RKO (cell line): ENCODE measurements at regions not wholly inside any gene's neighbourhood (a gene's known extent, or its start where the extent isn't known, plus 50 kb on each side); places are given as distances from the start of the nearest gene placed in this dataset.
A peak's percentile ranks its signal among the peaks of the same experiment; 100 is the strongest.
"Not testable (repeated sequence)": the region's sequence is repeated elsewhere in the genome, so short reads cannot be mapped to it uniquely, and the experiment has no call there.

Experiments
- DNase-seq: peaks from one replicate; pipeline ENCODE4 v3.0.0-alpha.2; 2016; ENCODE audit warnings: low spot score

DNA sequence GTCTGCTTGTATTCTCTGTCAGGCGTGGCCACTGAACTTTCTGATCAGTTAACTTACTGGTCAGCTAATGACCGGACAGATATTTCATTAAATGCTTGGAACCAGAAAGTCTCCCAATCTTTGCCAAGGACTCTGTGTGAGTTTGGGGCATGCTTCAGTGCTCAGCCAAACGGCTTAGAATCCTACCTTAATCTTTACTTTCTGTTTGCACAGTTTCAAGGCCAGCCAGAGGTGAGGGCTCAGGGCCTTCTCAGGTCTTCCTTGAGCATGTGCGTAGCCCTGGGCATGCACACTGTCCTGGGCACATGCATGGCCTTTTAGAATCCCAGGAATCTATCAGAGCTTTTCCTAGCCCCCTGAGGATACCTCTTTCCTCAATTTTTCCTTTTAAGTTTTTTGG, 230.1 kb downstream of the RAB11FIP4 start:
- DNase-seq, result no peak

DNA sequence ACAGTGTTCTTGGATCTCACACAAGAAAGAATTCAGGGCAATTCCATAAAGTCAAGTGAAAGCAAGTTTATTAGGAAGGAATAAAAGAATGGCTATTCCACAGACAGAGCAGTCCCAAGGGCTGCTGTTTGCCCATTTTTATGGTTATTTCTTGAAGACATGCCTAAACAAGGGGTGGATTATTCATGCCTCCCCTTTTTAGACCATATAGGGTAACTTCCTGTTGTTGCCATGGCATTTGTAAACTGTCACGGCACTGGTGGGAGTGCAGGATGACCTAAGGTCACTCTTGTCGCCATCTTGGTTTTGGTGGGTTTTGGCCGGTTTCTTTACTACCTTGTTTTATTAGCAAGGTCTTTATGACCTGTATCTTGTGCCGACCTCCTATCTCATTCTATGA, 219.6 kb downstream of the RAB11FIP4 start:
- DNase-seq, result not testable (repeated sequence)

DNA sequence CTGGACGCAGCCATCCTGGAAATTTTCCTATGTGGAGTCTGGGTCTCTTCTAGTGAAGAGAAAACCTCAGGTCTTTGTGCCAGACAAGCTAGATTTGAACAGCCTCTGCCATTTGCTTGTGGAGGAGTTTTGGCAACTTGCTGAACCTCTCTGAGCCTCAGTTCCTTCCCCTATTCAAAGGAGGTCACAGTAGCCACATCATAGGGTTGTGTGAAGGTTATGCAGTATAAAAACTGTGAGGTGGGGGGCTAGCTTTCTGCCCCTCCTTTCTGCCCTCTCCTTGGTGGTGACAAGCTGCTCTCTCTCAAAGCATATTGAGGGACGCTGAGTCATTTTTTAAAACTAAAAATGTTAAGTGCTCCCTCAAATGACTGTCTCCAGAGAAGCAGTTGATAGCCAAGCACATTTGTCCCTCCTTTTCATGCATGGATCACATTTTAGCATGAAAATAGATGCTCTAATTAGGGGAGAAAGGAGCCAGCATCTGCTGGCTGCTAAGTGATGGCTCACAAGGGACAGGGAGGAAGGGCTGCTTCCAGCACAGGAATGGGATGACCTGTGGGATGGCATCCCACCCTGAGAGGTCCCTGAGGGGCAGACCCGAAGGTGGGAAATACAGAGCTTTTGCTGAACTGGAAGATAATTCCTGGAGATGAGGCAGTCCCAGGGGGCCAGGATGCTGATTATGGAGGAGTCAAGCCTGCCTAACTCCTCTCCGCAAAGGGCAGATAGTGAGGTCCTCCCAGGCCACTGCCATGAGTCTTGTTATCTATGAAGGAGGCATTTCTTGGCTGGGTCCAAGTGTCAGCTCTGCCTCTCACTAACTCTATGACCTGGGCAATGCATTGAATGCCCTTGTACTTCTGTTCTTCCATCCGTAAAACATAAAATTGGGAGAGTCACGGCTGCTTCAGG, 218.8 kb downstream of the RAB11FIP4 start:
- no peak for DNase-seq

DNA sequence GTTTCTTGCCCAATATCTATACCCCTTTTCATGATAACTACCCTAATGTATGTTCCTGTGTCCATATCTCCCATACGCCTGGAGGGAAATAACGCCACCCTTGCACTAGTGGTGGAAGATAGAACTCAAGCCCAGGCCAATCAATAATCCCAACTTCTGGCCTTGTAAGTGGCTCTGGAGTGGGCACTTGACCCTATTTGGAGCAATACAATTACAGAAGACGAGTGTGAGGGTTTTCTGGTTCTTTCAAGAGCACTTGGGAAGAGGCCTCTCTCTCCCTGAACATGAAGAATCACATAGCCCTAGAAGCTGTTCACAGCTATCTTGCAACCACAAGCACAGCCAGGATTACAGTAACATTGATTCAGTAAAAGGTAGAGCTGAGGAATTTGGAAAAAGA, 217.9 kb downstream of the RAB11FIP4 start:
- no peak for DNase-seq

DNA sequence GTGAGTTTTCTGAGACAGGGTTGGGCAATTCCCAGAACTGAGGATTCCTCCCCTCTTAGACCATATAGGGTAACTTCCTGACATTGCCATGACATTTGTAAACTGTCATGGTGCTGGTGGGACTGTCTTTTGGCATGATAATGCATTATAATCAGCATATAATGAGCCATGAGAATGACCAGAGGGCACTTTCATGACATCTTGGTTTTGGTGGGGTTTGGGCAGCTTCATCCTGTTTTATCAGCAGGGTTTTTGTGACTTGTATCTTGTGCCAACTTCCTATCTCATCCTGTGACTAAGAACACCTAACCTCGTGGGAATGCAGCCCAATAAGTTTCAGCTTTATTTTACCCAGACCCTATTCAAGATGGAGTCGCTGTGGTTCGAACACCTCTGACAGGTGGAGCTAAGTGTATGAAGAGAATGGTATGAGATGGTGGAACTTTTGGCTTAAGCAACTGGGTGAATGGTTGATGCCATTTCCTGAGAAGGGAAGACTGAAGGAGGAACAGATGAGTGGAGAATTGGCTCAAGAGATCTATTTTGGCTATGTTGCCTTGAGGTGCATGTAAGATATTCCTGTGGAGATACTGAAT, 217.3 kb downstream of the RAB11FIP4 start:
- no peak for DNase-seq

DNA sequence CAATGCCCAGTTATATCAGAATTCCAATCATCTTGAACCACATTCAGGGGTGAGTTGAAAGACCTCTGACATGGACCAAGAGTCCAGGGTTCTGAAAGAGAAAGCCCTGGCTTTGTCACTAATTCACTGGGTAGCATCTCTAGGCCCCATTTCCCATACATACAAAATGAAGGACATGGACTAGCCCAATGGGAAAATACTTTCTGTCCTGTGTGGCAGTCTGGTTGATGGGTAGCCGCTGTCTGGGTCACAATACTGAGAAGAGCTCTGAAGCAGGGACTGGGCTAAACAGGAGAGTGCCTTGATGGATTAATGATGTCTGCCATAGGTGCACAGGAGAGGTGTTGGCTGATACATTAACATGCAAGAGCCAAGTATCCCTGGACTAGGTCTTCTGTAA, 214.3 kb downstream of the RAB11FIP4 start:
- no peak for DNase-seq

DNA sequence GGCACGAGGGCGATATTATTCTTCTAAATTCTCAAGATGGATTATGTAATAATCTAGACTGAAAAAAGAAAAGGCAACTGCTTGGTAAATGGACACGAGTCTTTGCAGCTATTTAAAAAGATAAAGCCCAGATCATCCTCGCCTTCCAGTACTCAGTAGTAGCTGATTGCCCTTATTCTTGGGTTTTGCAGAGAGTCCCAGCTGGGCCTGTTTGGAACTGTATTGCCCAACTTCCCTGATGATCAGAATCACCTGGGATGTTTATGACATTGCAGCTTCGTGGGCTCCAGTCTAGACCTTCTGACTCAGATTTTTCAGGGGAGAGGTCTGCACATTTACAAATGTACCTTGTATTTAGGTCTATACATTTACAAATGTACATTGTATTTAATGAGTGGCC, 213.5 kb downstream of the RAB11FIP4 start:
- DNase-seq, result no peak

DNA sequence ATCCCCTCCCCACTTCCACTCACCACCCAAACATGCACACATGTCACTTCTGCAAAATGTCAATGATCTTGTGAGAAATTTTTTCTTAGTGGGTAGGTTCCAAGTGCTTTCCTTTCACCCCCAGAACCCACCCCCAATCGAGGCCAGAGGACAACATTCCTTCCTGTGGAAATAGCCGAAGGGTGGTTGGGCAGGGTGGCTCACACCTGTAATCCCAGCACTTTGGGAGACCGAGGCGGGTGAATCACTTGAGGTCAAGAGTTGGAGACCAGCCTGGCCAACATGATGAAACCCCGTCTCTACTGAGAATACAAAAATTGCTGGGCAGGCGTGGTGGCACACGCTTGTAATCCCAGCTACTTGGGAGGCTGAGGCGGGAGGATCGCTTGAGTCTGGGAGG, 208.7 kb downstream of the RAB11FIP4 start:
- DNase-seq, result not testable (repeated sequence)

DNA sequence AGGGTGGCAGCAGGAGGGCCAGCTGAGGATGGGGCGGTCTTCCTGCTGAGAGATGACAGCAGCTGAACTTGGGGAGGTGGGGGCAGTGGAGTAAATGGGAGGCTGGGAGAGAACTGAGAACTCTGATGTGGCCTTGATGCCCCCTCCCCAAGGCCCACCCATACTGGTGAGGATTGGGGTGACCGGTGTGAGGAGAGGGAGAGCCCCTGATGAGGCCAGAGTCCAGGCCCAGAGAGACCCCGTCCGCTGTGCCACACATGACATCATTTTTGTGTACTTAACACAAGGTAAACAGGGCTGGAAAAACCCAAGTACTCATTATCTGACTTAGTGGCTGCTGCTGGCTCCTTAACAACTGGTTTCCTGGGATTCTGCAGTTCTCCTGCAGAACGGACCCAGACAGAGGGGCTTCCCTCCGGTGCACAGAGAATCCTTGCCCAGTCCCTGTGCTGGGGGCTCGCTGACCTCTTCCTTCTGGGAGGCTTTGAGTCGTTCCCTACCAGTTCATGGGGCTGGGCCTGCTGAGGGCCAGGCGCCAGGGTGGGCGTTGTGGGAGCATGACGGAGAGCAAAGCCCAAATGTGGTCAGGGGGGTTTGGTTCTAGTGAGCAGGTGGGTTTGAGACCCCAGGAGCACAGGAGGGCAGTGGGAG, 207.6 kb downstream of the RAB11FIP4 start:
- no peak for DNase-seq

DNA sequence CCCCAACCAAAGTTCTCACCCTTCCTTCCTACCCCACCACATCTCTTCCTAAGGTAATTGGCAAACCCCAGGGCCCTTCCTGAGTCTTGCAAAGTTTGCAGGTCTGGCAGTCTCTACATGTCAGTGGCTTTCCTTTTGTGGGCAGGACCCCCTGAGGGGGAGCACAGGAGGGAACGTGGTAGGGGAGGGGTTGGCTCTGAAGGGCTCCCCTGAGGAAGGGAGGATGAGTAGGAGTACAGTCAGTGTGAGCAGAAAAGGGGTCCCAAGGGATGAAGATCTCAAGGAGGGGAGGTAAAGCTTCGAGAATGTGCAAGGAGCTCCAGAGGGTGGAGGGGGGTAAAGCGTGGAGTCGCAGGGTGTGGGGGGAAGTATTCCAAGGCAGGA, 206.9 kb downstream of the RAB11FIP4 start:
- no peak for DNase-seq

DNA sequence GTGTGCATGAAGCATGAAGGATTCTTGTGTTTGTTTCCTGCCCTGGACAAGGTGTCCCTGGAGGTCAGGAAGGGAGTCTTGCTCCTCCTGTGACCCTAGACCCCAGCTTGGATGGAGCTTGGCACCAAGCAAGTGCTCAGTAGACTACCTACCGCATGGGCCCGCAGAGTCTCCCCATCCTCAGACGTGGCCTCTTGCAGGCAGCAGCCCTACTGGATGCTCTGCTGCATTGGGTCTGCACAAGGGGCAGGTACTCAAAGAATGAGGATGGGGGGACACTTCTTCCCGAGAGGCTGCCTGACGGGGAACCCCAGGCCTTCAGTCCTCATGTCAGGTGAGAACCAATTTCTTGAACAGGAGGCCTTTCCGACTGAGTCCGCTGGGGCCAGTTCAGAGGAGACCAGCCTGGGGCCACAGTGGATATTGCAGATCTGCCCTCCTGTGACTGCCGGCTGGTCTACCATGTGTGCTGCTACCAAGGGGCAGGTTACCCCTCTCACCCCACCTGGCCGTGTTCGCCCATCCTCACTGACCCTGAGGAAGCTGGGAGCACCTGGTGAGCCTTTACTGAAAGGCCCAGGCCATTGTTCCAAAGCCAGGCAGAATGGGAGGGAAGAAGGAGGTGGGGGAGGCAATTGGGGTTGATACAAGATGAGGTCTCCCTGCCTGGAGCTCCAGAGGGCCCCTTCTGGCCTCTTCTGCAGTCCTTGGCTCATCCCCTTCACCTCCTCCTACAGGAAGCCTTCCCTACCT, 206.3 kb downstream of the RAB11FIP4 start:
- DNase-seq, result no peak

DNA sequence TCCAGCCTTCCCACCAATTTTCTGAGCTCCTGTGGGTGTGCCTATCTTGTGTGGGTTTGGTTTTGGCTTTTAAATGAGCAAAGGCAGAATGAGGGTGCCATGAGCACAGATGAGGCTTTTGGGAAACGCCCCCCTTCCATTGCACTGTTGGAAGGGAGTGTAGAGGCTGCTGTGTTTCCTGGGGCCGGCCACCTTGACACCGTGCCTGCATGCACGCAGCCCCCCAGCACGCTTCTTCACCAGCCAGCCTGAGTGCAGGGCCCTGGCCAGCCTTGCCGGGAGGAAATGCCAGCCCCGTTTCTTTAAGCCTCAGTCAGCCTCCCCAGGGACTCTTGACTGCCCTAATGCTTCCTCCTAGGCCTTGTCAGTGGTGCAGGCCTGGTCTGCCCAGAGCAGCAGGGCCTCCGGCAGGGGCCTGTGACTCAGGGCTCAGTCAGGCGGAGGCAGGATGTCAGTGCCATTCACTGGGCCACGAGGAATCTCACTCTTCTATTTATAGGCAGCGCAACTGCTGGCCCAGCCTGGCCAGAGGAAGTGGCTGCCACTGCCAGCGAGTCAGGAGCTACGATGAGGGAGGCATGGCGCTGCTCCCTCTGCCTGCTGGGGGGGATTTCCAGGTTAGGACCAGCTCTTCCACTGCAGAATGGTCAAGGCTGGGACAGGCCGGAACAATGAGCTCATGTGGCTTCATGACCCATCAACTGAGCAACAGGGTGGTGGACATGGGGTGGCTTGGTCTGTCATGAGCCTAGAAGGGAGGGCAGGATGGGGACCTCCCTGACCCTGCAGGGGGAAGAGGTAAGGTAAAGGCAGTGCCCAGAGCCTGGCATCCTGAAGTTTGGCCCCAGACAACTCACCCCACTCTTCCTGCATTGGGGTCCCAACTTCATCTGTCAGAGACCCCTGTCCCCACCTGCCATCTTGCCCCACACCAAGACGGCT, 205.2 kb downstream of the RAB11FIP4 start:
- DNase-seq, result peak; percentile 96

DNA sequence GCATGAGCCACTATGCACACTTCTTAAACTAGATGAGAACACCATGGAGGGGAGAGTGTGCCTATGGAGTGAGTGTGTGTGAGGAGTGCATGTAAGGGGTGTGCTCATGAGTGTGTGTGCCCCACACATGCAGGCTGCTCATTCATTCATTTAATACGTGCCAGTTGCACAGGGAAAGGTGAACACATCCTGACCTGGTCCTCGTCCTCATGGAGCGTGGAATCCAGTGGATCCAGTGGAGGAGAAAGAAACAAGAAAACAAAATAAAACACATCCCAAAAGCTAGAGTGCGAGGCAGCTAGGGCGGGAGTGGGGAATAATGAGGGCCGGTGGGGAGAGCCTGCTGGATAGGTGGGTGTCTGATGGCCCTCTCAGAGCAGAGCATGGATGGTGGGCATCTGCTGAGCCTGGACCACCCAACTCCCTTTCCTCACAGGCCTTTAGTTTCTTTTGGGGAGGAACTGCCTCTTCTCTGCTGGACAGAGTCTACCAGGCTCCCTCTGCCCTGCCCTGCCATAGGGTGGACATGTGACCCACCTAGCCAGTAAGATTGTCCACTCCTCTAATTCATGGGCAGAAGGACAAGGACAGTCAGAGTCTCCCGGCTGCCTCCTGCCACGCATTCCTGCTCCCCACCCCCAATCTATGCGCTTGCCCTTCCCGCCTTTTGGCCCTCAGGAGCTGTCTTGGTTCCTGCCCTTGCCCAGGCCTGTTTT, 204.3 kb downstream of the RAB11FIP4 start:
- no peak for DNase-seq

DNA sequence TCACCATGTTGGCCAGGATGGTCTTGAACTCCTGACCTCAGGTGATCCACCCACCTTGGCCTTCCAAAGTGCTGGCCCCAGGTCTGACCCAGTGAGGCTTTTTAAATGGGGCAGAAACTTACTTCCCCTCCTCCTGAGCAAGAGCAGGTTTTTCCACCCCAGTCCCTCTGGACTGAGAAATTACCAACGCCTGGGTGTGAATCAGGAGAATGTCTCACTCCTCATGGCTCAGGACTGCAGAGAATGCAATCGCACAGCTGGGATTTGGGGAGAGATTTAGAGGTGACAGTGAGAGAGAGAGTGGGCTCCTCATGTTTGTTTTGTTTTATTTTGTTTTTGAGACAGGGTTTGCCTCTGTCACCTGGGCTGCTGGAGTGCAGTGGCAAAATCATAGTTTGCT, 203.6 kb downstream of the RAB11FIP4 start:
- DNase-seq, result no peak

DNA sequence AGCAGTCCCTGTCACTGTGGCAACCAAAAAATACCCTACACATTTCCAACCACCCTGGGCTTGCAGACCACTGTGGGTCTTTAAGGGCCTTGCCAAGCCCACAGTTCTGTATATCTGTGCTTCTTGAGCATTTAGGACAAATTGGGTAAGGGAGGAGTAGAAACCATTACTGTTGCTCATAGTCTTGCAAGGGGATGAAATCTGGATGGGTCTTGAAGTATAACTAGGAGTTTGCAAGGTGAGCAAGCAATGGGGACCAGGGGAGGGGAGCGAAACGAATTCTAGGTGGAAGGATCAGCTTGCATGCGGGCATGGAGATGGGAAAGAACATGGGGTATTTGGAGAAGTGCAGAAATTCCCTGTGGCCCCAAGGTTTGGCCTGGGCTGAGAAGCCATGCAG, 202.9 kb downstream of the RAB11FIP4 start:
- DNase-seq, result no peak

DNA sequence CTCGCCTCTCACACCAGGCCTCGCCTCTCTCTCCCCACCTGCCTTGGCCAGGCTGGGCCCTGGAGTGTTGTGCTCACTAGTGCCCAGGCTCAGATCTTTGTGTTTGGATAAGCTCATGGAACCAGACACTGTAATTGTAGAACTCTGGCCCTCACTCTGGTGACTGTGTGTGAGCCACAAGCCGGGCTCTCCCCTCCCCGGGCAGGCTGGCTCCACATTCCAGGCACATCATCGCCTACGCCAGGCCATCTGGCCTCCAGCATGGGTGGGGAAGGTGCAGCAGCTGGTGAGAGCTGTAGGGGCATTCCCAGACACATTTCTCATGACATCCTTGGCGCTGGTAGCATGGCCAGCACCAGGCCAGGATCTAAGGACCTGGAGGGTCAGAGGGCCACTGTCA, 202.3 kb downstream of the RAB11FIP4 start:
- DNase-seq, result no peak

DNA sequence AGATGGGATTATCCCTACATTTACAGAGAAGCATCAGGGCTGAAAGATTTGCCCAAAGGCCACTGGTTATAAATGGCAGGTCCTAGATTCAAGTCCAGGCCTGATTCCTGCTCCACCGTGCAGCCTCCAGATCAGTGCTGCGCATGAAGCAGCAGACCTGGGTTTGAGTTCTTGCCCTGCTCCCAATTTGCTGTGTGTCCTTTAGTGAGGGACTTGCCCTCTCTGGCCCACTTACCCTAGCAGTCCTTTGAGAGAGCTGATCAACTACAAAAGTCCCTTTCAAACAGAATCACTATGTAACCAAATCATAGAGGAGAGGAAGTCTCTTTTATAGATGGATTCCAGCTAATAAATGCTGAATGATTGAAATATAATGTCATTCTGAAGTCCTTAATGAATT, 200.4 kb downstream of the RAB11FIP4 start:
- DNase-seq, result no peak

DNA sequence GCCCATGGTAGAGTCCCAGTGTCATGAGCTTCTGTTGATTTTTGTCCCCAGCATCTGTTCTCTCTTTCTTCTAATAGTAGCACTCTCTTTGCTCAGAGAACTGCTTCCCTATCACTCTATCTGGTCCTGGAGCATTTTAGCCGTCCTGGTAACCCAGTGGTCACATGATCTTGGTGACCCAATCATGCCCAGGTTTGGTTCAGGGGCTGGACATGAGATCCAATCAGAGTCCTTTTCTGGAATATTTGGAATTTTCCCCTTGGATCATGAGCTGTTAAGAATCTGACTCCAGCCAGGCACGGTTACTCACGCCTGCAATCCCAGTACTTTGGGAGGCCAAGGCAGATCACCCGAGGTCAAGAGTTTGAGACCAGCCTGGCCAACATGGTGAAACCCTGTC, 197.0 kb downstream of the RAB11FIP4 start:
- DNase-seq, result no peak

DNA sequence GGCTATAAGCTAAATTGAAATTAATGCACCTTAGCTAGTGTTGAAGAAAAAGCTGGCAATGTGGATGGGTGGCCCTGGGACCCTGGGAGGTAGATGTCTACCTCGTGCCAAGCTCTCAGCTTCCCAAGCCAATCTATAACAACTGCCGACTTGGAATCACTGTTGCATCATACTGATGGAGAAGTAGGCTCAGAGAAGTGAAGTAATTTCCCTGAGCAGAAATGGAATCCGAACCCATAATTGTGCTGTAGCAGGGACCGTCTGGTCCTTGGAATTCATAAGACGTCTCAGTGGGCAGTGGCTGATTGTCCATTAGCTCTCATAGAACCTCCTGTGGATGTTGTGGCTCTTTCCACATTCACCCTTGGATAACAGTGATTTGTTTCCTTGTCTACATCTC, 196.6 kb downstream of the RAB11FIP4 start:
- no peak for DNase-seq
